HL-60 (cell line): ENCODE measurements at regions not wholly inside any gene's neighbourhood (a gene's known extent, or its start where the extent isn't known, plus 50 kb on each side); places are given as distances from the start of the nearest gene placed in this dataset.

Experiments
- DNase-seq, 2 experiments: peaks; one replicate each; pipeline ENCODE4 v3.0.0-alpha.2; 2010 to 2020; ENCODE audit warnings: low read depth in 1 of 2, low spot score in 1 of 2
- H3K27ac ChIP-seq: fragments of 250-450 bp; sonication (Bioruptor Pico); replicated peaks from 2 replicates; pipeline ENCODE4 v1.5.1; 2020; ENCODE audit warnings: mild to moderate bottlenecking, moderate library complexity
- H3K27me3 ChIP-seq: fragments of 250-450 bp; sonication (Bioruptor Pico); 2 replicates; pipeline ENCODE4 v1.5.1; 2021; ENCODE audit warnings: mild to moderate bottlenecking, moderate library complexity; ENCODE audit not compliant: insufficient read depth, poor library complexity, severe bottlenecking
- H3K4me3 ChIP-seq: replicated peaks from 2 replicates; pipeline ENCODE4 v1.5.1; 2011; ENCODE audit warnings: mild to moderate bottlenecking, control low read depth, low read length; ENCODE audit not compliant: insufficient read depth
- CTCF ChIP-seq: IDR thresholded peaks from one replicate; pipeline ENCODE4 v1.5.1; 2011; ENCODE audit warnings: low read length, control low read depth, inconsistent platforms; ENCODE audit not compliant: insufficient read depth
- GABPA ChIP-seq: IDR thresholded peaks from 2 replicates; pipeline ENCODE4 v1.6.1; 2012; ENCODE audit warnings: low read depth
- POLR2AphosphoS5 ChIP-seq: IDR thresholded peaks from 2 replicates; pipeline ENCODE4 v1.6.1; 2012; ENCODE audit warnings: low read depth
- SPI1 ChIP-seq: IDR thresholded peaks from 2 replicates; pipeline ENCODE4 v1.6.1; 2012; ENCODE audit warnings: low read depth, mild to moderate bottlenecking, borderline replicate concordance
- TF ChIP-seq, protein P1 (sequence below): IDR thresholded peaks from 2 replicates; pipeline ENCODE4 v1.6.1; 2012; ENCODE audit warnings: low read depth; ENCODE audit not compliant: insufficient replicate concordance

- DNase-seq = no peak
Observed at GRCh38 chr6:84371681-84372080, 144.2 kb upstream of the CEP162 start.

GRCh38 chr6:84362193-84362821 is 134.9 kb upstream of the CEP162 start:
- H3K27me3 ChIP-seq = no peaks in the 10 kb centered on the region
- no peak overlapping the region for H3K4me3 ChIP-seq
- H3K27ac ChIP-seq = no peak overlapping the region
- no peak for DNase-seq
- TF ChIP-seq, protein P1, sequence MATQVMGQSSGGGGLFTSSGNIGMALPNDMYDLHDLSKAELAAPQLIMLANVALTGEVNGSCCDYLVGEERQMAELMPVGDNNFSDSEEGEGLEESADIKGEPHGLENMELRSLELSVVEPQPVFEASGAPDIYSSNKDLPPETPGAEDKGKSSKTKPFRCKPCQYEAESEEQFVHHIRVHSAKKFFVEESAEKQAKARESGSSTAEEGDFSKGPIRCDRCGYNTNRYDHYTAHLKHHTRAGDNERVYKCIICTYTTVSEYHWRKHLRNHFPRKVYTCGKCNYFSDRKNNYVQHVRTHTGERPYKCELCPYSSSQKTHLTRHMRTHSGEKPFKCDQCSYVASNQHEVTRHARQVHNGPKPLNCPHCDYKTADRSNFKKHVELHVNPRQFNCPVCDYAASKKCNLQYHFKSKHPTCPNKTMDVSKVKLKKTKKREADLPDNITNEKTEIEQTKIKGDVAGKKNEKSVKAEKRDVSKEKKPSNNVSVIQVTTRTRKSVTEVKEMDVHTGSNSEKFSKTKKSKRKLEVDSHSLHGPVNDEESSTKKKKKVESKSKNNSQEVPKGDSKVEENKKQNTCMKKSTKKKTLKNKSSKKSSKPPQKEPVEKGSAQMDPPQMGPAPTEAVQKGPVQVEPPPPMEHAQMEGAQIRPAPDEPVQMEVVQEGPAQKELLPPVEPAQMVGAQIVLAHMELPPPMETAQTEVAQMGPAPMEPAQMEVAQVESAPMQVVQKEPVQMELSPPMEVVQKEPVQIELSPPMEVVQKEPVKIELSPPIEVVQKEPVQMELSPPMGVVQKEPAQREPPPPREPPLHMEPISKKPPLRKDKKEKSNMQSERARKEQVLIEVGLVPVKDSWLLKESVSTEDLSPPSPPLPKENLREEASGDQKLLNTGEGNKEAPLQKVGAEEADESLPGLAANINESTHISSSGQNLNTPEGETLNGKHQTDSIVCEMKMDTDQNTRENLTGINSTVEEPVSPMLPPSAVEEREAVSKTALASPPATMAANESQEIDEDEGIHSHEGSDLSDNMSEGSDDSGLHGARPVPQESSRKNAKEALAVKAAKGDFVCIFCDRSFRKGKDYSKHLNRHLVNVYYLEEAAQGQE = no peak
- TF ChIP-seq GABPA = no peak
- no peak for TF ChIP-seq CTCF
- TF ChIP-seq POLR2AphosphoS5 = no peak
- no peak for TF ChIP-seq SPI1

More at GRCh38 chr6:84371681-84372080, 144.2 kb upstream of the CEP162 start:
- Histone ChIP-seq H3K4me3 (no peak overlapping the region), H3K27ac (no peak overlapping the region), H3K27me3 (no peaks in the 10 kb centered on the region)
- TF ChIP-seq SPI1 = no peak
- TF ChIP-seq, protein P1 = no peak
- TF ChIP-seq CTCF = no peak
- no peak for TF ChIP-seq GABPA
- TF ChIP-seq POLR2AphosphoS5 = no peak

GRCh38 chr6:84361372-84362192 is 134.1 kb upstream of the CEP162 start:
- TF ChIP-seq POLR2AphosphoS5 = no peak
- TF ChIP-seq, protein P1 = no peak
- TF ChIP-seq CTCF = no peak
- TF ChIP-seq GABPA = no peak
- no peak for TF ChIP-seq SPI1
- DNase-seq = no peak
- Histone ChIP-seq H3K27ac (no peak overlapping the region), H3K4me3 (no peak overlapping the region), H3K27me3 (no peaks in the 10 kb centered on the region)
